ENCODE measurements at regions not wholly inside any gene's neighbourhood (a gene's known extent, or its start where the extent isn't known, plus 50 kb on each side); places are given as distances from the start of the nearest gene placed in this dataset.
"Not testable (repeated sequence)": the region's sequence is repeated elsewhere in the genome, so short reads cannot be mapped to it uniquely, and the experiment has no call there.

DNA sequence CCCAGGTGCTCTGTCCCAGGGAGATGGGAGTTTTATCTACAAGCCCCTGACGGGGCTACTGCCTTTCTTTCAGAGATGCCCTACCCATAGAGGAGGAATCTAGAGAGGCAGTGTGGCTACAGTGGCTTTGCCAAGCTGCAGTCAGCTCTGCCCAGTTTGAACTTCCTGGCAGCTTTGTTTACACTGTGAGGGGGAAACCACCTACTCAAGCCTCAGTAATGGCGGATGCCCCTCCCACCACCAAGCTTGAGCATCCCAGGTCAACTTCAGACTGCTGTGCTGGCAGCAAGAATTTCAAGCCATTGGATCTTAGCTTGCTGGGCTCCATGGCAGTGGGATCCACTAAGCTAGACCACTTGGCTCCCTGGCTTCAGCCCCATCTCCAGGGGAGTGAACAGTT lies 53.1 kb upstream of the TMEM252 start:
- DNase-seq: not testable (repeated sequence)

GRCh38 chr9:68595868-68596267 lies 55.2 kb upstream of the TMEM252 start:
- DNase-seq: no peak

DNA sequence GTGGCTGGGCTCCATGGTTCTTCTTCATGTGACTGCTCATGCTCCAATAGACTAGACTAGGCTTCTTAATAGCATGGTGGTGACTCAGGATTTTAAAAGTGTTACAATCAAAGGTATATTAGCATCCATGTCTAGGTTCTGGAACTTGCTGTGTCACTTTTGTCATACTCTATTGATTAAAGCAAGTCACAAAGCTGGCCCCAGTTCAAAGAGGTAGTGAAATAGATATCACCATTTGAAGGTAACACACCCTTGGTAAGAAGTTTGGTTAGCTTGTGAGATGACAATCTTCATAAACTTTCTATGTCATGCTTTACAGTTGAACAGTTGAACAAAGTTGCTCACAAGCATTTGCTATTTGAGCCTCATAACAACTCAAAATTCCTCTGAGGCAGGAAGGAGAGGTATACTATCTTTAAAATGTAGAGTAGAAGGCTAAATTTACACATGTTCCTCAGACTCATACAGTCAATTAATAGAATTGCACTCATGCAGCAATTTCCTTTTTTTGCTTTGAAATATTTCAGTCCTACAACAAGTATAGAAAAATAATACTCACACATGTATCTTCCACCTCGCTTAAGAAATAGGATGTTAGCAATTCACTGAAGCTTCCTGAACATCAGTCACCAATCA lies 56.8 kb upstream of the TMEM252 start:
- DNase-seq: no peak

DNA sequence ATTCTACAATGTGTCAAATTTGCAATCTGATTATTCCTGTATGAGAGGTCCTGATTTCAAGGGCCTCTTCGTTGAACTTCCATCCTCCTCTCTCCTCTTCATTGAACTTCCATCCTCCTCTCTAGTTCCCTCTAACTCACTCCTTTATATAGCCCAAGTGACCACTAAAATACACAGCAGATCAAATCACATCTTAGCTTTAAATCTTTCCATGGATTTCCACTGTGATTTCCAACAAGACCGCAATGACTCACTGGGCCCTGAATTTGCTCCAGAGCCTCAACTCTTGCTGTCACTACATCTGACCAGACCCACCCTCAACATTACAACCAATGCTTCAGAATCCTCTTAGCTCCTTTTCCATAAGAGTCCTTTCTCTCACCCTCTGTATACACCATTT lies 59.1 kb upstream of the TMEM252 start:
- DNase-seq: no peak

- DNase-seq: no peak
Measured at GRCh38 chr9:68601081-68601480, 60.4 kb upstream of the TMEM252 start.

DNA sequence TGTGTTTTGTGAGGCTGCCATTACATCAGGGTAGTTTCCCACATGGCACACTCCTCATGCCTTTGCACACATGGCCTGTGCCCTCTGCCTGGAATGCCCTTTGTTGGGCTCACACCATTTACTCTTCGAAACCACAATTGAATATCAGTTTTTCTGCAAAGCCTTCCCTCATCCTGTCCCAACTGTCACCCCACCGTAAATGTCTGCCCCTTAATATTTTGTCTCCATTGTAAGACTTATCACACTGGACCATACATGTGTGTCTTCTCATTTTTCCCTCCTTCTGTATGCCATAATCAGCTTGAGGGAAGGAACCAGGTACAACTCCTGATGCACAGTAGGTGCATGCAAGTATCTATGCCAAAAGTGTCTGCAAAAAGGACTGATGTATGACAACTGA lies 62.7 kb upstream of the TMEM252 start:
- DNase-seq: no peak

DNA sequence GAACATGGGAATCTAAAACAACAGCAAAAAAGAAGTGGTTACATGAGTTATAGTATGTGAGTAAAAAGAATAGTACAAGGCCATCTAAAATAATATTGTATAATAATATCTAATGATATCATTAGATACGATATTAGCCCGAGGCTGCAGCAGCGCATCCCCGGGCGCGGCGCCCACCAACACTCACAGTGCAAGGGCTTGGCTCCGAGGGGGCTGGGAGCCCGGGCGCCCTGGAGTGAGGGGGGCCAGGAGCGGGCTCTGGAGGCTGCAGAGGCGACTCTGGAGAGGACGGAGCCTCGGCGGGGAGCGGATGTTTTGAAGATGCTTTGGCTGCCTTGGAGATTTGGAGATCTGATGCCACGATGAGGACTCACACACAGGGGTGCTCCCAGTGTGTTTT lies 68.1 kb upstream of the TMEM252 start:
- no peak for DNase-seq

DNA sequence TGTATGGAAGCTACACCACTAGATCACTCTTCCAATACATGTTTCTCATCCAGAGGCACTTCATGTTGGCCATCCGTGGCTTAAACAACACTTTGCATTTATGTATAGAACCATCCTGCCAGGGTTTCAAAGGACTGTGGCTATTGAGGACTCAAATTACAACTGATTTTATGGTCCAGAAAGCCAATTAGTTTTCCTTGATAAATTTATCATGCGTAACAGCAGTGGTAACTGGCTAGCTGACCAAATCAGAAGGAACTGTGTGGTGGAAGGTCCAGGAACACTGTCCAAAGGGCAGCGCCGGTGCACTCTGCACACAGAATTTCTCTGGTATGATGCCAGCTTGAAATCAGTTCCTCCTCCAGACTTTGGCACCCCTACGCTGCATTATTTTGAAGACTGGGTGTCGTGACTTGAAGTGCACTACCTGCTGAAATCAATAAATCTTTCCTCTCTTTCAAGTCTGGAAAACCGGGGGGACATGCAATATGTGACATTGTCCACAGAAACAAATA lies 69.3 kb upstream of the TMEM252 start:
- no peak for DNase-seq

DNA sequence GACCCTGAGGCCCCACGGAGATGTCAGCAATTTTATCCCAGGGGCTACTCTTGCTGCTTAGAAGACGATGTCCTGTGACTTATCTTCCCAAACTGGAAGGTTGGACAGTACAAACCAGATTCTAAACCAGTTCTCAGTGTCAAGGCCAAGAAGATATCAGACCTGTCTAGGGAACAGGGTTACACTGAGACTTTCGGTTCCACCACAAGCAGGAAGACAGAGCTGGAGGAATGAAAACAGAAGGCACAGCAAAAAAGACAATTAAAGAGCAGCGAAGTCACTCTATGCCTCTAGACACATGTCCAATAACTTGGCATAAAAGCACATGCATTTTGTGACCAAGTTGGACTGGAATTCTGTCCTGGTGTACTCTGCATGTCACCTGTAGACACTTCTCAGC lies 73.4 kb upstream of the TMEM252 start:
- DNase-seq: no peak

- not testable (repeated sequence) for DNase-seq
Measured at GRCh38 chr9:68617011-68617410, 76.3 kb upstream of the TMEM252 start.

- peak; percentile 17 for DNase-seq
Measured at GRCh38 chr9:68619072-68619471, 78.4 kb upstream of the TMEM252 start.

DNA sequence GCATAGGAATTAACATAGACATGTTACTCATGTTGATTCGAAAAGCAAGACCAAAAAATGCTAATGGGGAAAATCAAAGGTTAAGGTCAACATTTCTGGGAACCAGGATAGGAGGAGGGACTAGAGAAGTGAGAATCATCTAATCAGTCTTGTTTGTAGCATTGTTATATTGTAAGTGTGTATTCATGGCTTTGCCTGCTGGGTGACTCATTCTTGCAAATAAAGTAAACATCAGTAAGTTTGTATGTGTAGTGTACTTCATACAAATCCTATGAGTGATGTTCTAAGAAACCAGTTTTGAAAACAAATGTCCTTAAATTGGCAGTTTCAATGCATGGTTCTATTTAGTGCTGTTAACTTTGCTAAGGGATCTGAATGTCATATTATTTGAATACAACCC lies 79.0 kb upstream of the TMEM252 start:
- DNase-seq: no peak

DNA sequence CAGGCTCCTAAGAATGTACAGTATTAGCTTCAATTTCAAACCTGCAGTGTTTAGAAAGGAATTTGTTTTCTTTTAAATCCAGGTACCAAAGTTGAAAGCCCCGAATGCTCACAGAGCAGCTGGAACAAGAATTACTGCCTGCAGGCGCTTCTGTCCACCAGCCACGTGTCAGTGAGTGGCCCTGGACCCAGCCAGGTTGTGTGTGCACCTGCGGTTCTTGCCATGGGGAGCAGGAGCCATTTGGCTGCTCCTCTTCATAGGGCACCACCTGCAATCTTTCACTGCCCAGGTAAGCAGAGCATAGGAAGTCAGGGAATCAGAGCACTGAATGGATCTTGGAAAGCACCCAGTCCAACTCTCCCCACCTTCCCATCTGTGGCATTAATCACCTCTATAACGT lies 79.5 kb upstream of the PIP5K1B start:
- no peak for DNase-seq

GRCh38 chr9:68626526-68626925 lies 78.5 kb upstream of the PIP5K1B start:
- peak; percentile 40 for DNase-seq

DNA sequence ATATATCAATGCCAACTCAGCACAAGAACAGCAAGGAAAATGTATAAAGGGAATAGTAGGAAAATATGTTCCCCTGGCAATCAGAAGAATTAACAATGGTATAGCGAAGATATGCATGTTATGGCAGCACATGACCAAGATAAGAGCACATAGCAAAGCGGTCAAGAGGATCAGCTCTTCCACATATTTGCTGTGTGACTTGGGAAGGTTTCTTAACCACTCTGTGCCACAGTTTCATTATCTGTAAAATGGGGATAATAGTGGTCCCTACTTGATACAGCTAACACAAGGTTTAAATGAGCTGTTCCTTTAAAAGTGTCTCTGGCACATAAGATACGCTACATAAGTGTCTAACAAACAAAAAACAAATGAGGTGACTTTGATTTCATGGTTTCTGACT lies 77.9 kb upstream of the PIP5K1B start:
- no peak for DNase-seq

GRCh38 chr9:68627594-68627993 lies 77.4 kb upstream of the PIP5K1B start:
- DNase-seq: no peak

GRCh38 chr9:68629042-68629441 lies 76.0 kb upstream of the PIP5K1B start:
- peak; percentile 81 for DNase-seq

DNA sequence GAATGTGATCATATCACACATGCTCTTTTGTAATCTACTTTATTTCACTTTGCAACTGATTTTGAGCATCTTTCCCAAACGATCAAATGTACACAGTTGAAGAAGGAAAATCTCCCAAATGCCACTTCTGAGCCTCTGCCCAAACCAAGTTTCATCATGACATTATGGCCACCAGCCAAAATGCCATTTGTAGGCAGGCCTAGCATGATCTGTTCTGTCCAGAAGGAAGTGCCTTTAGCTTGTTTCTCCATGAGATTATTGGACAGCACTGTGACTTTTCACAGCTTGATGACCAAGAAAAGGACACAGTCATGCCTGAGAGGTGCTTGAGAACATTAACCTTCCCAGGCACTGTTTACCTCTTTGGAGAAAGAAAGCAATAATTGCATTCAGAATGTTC lies 73.2 kb upstream of the PIP5K1B start:
- DNase-seq: peak; percentile 19

DNA sequence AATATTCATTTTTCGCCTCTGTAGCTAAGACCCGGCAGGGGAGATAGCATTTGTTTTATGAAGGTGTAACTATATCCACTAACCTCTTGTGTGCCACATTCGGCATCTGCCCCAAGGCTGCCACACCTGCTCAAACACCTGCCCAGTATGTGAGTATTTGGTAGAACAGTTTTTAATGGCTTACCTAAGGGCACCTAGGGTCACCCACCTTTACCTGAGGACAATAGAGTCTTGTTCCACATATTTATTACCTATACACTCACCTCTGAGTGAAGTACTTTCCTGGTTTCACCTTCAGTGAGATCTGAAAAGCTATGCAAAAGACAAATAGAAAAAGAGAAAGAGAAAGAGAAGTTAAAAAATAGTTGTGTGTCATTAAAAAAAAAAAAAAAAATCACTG lies 68.0 kb upstream of the PIP5K1B start:
- DNase-seq: no peak

DNA sequence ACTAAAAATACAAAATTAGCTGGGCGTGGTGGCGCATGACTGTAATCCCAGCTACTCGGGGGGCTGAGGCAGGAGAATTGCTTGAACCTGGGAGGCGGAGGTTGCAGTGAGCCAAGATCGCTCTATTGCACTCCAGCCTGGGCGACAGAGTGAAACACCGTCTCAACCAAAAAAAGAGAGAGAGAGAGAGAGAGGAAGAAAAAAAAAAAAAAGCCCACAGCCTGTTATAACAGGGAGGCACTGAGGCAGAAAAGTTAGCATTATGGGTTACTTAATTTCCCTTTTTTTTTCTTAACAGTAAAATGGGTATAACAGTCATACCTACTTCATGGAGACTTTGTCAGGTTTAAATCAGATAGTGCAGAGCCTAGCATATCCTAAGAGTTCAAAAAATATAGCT lies 65.8 kb upstream of the PIP5K1B start:
- DNase-seq: not testable (repeated sequence)

DNA sequence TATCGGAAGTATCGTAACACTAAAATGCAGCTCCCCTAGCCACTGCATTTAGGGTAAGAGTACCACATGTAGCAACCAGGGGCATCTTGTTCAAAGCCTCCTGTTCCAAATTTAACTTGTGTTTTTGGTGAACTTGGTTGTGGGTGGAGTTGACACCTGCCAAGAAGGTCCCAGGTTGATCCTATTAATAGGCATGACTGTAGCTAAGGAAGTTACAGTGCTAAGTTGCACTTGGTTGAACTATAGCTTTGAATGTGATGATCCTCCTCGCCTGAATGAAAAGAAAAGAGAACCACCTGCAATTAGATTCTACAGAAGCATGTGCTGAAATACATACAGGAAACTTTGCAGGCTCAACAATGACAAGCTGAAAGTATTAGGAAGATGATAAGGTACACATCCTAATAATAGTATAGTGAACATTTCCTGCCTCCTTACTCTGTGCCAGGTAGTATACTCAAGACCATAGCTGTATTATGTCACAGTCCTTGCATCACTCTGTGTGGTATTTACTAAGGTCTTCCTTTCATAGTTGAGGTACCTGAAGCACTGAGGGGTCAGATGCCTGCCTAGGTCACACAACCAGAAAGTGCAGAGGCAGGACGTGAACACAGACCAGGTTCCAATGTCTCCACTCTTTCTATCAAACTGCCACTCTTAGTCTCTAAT lies 64.5 kb upstream of the PIP5K1B start:
- DNase-seq: no peak

DNA sequence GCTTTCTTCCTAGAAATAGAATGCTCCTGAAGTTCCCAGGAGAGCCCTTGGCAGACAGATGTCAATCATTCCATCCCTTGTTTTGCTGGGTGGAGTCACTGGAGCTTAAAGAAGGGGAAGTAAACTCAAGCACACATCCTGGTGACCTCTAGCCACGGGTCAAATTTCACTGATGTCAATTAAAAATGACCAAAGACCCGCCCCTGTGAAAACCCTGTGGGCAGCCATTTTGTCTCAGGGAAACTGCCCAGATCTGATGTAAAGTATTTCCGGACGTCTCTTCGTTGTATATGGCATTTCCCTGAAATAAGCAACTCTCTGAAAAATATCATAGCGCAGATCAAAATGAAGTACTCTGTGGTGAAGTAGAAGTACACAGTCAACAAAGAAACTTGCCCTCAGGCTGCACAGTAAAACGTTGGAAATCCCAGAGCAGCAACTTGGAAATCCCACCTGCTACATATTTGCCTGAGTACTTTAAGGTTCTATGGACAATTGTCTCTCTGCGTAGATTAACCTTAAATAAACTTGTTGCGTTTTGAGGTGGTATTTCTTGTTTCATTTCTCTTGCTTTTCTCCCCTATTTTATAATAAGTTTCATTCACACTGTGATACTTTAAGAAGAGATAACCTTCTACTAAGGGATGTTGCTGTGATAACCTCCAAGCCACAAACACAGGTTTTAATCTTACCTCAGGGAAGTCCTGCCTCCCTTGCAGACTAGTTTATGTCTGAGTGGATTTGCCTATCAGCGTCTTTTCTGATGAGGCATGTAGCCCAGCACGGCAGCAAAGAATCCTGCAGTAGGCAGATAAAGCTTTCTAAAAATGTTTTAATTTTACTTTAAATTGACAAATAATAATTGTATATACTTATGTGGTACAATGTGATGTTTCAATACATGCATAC lies 60.9 kb upstream of the PIP5K1B start:
- peak; percentile 96 for DNase-seq

DNA sequence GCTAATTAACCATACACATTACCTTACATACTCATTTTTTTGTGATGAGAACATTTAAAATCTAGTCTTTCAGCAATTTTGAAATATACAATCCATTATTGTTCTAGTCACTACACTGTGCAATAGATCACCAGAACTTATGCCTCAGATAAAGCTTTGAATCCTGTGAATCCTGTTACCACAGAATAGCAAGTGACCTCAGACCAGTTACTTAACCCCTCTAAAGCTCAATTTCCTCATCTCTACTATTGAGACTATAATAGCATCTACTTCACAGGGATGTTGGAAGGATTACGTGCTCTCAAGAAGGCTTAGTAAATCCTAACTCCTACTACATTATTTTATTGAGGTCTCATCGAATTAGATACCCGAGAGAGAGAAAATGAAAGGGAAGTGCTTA lies 60.2 kb upstream of the PIP5K1B start:
- peak; percentile 67 for DNase-seq

- no peak for DNase-seq
Measured at GRCh38 chr9:68648164-68648563, 56.9 kb upstream of the PIP5K1B start.
